ENCODE measurements at regions not wholly inside any gene's neighbourhood (a gene's known extent, or its start where the extent isn't known, plus 50 kb on each side); places are given as distances from the start of the nearest gene placed in this dataset.

GRCh38 chr2:60361498-60361897 is 192.0 kb downstream of the BCL11A start:
- TF ChIP-seq ESRRG (CRISPR knock-in tag; IDR thresholded peaks at IDR 0.05) (no peak), CSRNP3 (CRISPR knock-in tag; IDR thresholded peaks at IDR 0.05) (no peak), OSR1 (CRISPR knock-in tag; IDR thresholded peaks at IDR 0.05) (no peak), CREB5 (CRISPR knock-in tag; IDR thresholded peaks at IDR 0.05; ENCODE audit: low read depth) (no peak), PATZ1 (CRISPR knock-in tag; IDR thresholded peaks at IDR 0.05; ENCODE audit: borderline replicate concordance) (no peak), RARB (CRISPR knock-in tag; IDR thresholded peaks at IDR 0.05) (no peak), ZC3H10 (CRISPR knock-in tag; IDR thresholded peaks at IDR 0.05) (no peak)
